Right atrium auricular region (tissue), 2 donors: ENCODE measurements at regions not wholly inside any gene's neighbourhood (a gene's known extent, or its start where the extent isn't known, plus 50 kb on each side); places are given as distances from the start of the nearest gene placed in this dataset.

Source experiments
- DNase-seq: peaks from one replicate; pipeline ENCODE4 v3.0.0-alpha.2; 2019; ENCODE audit warnings: low spot score
- H3K27ac ChIP-seq, 2 donors: fragments of 200-600 bp; sonication (generic); 1 replicate in 1 of 2; 2 replicates in 1 of 2; pipeline ENCODE4 v1.5.1; 2016 to 2019
- H3K27me3 ChIP-seq, 2 donors: fragments of 200-600 bp; sonication (generic); one replicate each; pipeline versions ENCODE4 v1.5.1 to v1.6.0; 2017 to 2019
- H3K36me3 ChIP-seq: fragments of 200-600 bp; sonication (generic); one replicate; pipeline ENCODE4 v1.5.1; 2016
- H3K4me1 ChIP-seq, 2 donors: fragments of 200-600 bp; sonication (generic); one replicate each; pipeline versions ENCODE4 v1.5.1 to v1.6.0; 2017 to 2019
- H3K4me3 ChIP-seq, 2 donors: fragments of 200-600 bp; sonication (generic); 1 replicate in 1 of 2; 2 replicates in 1 of 2; pipeline ENCODE4 v1.5.1; 2017 to 2019; ENCODE audit warnings: mild to moderate bottlenecking in 1 of 2, moderate library complexity in 1 of 2
- H3K9me3 ChIP-seq, 2 donors: fragments of 200-600 bp; sonication (generic); one replicate each; pipeline ENCODE4 v1.5.1; 2019
- TF ChIP-seq, protein P1 (sequence below), 2 donors: fragments of 200-600 bp; sonication (generic); IDR thresholded peaks; one replicate each; pipeline ENCODE4 v1.5.1; 2019; ENCODE audit warnings: antibody characterized with exemption in 2 of 2

- Histone ChIP-seq H3K9me3 (peaks cover 6 to 7% of the 10 kb centered on the region in 2 donors), H3K27ac (no peak overlapping the region), H3K4me1 (peaks cover 0 to 8% of the 10 kb centered on the region in 2 donors), H3K27me3 (no peaks in the 10 kb centered on the region), H3K4me3 (no peak overlapping the region), H3K36me3 (no peaks in the 10 kb centered on the region)
- TF ChIP-seq, protein P1, sequence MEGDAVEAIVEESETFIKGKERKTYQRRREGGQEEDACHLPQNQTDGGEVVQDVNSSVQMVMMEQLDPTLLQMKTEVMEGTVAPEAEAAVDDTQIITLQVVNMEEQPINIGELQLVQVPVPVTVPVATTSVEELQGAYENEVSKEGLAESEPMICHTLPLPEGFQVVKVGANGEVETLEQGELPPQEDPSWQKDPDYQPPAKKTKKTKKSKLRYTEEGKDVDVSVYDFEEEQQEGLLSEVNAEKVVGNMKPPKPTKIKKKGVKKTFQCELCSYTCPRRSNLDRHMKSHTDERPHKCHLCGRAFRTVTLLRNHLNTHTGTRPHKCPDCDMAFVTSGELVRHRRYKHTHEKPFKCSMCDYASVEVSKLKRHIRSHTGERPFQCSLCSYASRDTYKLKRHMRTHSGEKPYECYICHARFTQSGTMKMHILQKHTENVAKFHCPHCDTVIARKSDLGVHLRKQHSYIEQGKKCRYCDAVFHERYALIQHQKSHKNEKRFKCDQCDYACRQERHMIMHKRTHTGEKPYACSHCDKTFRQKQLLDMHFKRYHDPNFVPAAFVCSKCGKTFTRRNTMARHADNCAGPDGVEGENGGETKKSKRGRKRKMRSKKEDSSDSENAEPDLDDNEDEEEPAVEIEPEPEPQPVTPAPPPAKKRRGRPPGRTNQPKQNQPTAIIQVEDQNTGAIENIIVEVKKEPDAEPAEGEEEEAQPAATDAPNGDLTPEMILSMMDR (IDR thresholded peaks at IDR 0.05) = no peak
- no peak for DNase-seq
Observed at GRCh38 chr2:239879423-239880084, 145.6 kb downstream of the NDUFA10 start.

GRCh38 chr2:239878686-239879085 is 146.5 kb downstream of the NDUFA10 start:
- Histone ChIP-seq H3K27ac (no peak overlapping the region), H3K4me3 (no peak overlapping the region), H3K4me1 (peaks cover 0 to 8% of the 10 kb centered on the region in 2 donors), H3K9me3 (no peaks in the 10 kb centered on the region), H3K36me3 (no peaks in the 10 kb centered on the region), H3K27me3 (no peaks in the 10 kb centered on the region)
- peak; percentile 36 for DNase-seq
- TF ChIP-seq, protein P1 (IDR thresholded peaks at IDR 0.05) = no peak

- H3K36me3 ChIP-seq = no peaks in the 10 kb centered on the region
- peaks cover 0 to 7% of the 10 kb centered on the region in 2 donors for H3K4me1 ChIP-seq
- TF ChIP-seq, protein P1 (IDR thresholded peaks at IDR 0.05) = no peak
- DNase-seq = no peak
- H3K27ac ChIP-seq = no peak overlapping the region
- H3K4me3 ChIP-seq = no peak overlapping the region
- no peaks in the 10 kb centered on the region for H3K27me3 ChIP-seq
- no peaks in the 10 kb centered on the region for H3K9me3 ChIP-seq
Observed at GRCh38 chr2:239876948-239877289, 148.2 kb downstream of the NDUFA10 start.

GRCh38 chr2:239876271-239876947 is 148.7 kb downstream of the NDUFA10 start:
- H3K36me3 ChIP-seq = no peaks in the 10 kb centered on the region
- no peaks in the 10 kb centered on the region for H3K27me3 ChIP-seq
- H3K4me3 ChIP-seq = no peak overlapping the region
- peaks cover 0 to 2% of the 10 kb centered on the region in 2 donors for H3K4me1 ChIP-seq
- peak; percentile 53 for DNase-seq
- H3K9me3 ChIP-seq = no peaks in the 10 kb centered on the region
- no peak overlapping the region for H3K27ac ChIP-seq
- TF ChIP-seq, protein P1 (IDR thresholded peaks at IDR 0.05) = no peak

DNA sequence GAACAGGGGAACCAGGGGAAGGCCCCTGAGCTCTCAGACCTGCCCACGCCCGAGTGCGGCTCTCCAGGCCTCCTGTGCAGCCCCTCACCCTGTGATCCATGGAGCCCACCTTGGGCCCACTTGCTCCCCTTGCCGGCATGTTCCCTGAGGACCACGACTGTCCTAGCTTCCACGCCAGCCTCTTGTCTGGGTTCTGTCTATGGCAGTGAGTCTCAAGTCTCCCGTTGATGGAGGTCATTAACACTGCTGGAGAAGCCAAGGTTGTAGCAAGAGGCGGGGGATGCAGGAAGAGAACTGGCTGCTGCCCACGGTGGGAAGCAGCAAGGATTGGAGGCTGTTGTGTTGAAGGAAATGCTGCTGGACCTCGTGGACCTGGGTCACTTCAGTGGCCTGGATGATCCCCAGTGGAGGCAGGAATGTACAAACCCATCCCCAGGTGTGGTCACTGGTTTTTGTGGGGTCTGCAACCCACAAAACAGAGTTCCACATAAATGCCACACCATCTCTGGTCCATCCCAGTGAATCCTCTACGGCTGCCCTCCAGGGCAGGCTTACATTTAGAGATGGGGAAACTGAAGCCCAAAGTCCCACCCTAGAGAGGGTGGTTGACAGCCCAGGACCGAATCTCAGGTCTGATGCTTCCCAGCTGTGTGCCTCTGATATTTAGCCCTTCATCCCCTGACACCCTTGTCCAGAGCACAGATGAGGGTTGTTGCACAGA is 150.3 kb downstream of the NDUFA10 start:
- H3K36me3 ChIP-seq = no peaks in the 10 kb centered on the region
- DNase-seq = peak; percentile 7
- H3K9me3 ChIP-seq = no peaks in the 10 kb centered on the region
- H3K27ac ChIP-seq = no peak overlapping the region
- TF ChIP-seq, protein P1 (IDR thresholded peaks at IDR 0.05) = no peak
- H3K4me1 ChIP-seq = no peaks in the 10 kb centered on the region
- no peak overlapping the region for H3K4me3 ChIP-seq
- no peaks in the 10 kb centered on the region for H3K27me3 ChIP-seq
